HL-60 (cell line): ENCODE measurements at regions not wholly inside any gene's neighbourhood (a gene's known extent, or its start where the extent isn't known, plus 50 kb on each side); places are given as distances from the start of the nearest gene placed in this dataset.

Experiments
- DNase-seq, 2 experiments: peaks; one replicate each; pipeline ENCODE4 v3.0.0-alpha.2; 2010 to 2020; ENCODE audit warnings: low read depth in 1 of 2, low spot score in 1 of 2
- H3K27ac ChIP-seq: fragments of 250-450 bp; sonication (Bioruptor Pico); replicated peaks from 2 replicates; pipeline ENCODE4 v1.5.1; 2020; ENCODE audit warnings: mild to moderate bottlenecking, moderate library complexity
- H3K27me3 ChIP-seq: fragments of 250-450 bp; sonication (Bioruptor Pico); 2 replicates; pipeline ENCODE4 v1.5.1; 2021; ENCODE audit warnings: mild to moderate bottlenecking, moderate library complexity; ENCODE audit not compliant: insufficient read depth, poor library complexity, severe bottlenecking
- H3K4me3 ChIP-seq: replicated peaks from 2 replicates; pipeline ENCODE4 v1.5.1; 2011; ENCODE audit warnings: mild to moderate bottlenecking, control low read depth, low read length; ENCODE audit not compliant: insufficient read depth
- GABPA ChIP-seq: IDR thresholded peaks from 2 replicates; pipeline ENCODE4 v1.6.1; 2012; ENCODE audit warnings: low read depth
- POLR2AphosphoS5 ChIP-seq: IDR thresholded peaks from 2 replicates; pipeline ENCODE4 v1.6.1; 2012; ENCODE audit warnings: low read depth
- SPI1 ChIP-seq: IDR thresholded peaks from 2 replicates; pipeline ENCODE4 v1.6.1; 2012; ENCODE audit warnings: low read depth, mild to moderate bottlenecking, borderline replicate concordance
- TF ChIP-seq, protein P1 (sequence below): IDR thresholded peaks from one replicate; pipeline ENCODE4 v1.5.1; 2011; ENCODE audit warnings: low read length, control low read depth, inconsistent platforms; ENCODE audit not compliant: insufficient read depth
- TF ChIP-seq, protein P2 (sequence below): IDR thresholded peaks from 2 replicates; pipeline ENCODE4 v1.6.1; 2012; ENCODE audit warnings: low read depth; ENCODE audit not compliant: insufficient replicate concordance

DNA sequence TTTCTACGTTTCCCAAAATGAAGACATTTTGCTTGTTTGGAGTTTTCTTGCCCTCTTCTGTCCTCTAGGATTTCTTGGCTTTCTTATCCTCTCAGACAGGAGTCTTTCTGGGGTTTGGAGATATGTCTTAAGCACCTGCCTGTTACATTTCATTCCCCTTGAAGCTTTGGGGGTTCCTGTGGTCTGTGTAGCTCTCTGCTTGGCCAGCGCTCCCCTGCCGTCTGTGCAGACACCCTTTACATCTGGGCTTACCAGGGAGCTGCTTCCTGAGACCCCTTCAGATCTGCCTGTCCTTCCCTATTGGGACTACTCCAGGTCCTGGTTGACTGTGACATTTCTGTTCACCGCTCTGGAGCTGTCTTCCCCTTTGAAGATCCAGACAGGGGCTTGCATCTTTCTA, 171.9 kb upstream of the CSF3R start:
- TF ChIP-seq, protein P1, sequence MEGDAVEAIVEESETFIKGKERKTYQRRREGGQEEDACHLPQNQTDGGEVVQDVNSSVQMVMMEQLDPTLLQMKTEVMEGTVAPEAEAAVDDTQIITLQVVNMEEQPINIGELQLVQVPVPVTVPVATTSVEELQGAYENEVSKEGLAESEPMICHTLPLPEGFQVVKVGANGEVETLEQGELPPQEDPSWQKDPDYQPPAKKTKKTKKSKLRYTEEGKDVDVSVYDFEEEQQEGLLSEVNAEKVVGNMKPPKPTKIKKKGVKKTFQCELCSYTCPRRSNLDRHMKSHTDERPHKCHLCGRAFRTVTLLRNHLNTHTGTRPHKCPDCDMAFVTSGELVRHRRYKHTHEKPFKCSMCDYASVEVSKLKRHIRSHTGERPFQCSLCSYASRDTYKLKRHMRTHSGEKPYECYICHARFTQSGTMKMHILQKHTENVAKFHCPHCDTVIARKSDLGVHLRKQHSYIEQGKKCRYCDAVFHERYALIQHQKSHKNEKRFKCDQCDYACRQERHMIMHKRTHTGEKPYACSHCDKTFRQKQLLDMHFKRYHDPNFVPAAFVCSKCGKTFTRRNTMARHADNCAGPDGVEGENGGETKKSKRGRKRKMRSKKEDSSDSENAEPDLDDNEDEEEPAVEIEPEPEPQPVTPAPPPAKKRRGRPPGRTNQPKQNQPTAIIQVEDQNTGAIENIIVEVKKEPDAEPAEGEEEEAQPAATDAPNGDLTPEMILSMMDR = no peak
- TF ChIP-seq, protein P2, sequence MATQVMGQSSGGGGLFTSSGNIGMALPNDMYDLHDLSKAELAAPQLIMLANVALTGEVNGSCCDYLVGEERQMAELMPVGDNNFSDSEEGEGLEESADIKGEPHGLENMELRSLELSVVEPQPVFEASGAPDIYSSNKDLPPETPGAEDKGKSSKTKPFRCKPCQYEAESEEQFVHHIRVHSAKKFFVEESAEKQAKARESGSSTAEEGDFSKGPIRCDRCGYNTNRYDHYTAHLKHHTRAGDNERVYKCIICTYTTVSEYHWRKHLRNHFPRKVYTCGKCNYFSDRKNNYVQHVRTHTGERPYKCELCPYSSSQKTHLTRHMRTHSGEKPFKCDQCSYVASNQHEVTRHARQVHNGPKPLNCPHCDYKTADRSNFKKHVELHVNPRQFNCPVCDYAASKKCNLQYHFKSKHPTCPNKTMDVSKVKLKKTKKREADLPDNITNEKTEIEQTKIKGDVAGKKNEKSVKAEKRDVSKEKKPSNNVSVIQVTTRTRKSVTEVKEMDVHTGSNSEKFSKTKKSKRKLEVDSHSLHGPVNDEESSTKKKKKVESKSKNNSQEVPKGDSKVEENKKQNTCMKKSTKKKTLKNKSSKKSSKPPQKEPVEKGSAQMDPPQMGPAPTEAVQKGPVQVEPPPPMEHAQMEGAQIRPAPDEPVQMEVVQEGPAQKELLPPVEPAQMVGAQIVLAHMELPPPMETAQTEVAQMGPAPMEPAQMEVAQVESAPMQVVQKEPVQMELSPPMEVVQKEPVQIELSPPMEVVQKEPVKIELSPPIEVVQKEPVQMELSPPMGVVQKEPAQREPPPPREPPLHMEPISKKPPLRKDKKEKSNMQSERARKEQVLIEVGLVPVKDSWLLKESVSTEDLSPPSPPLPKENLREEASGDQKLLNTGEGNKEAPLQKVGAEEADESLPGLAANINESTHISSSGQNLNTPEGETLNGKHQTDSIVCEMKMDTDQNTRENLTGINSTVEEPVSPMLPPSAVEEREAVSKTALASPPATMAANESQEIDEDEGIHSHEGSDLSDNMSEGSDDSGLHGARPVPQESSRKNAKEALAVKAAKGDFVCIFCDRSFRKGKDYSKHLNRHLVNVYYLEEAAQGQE = no peak
- no peak for TF ChIP-seq SPI1
- peaks cover 3% of the 10 kb centered on the region for H3K27me3 ChIP-seq
- DNase-seq = no peak
- H3K4me3 ChIP-seq = no peak overlapping the region
- no peak overlapping the region for H3K27ac ChIP-seq

DNA sequence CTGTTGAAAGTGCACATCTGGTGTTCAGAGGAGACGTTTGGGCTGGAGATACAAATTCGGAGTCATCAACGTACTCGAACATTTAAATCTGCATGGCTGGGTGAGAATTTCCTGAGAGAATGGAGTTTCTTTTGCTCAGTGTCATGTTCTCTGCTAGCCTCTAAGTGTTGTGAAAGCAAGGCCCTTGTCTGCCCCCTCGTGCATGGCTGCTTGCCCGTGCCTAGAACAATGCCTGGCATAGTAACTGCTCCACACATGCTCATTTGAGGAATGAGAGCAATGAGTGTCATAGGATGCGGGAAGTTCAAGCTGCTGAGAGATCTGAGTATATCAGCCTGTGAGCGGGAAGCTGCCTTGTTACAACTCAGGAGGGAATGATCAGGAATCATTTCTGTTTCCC, 171.1 kb upstream of the CSF3R start:
- H3K27ac ChIP-seq = no peak overlapping the region
- DNase-seq = no peak
- peaks cover 3% of the 10 kb centered on the region for H3K27me3 ChIP-seq
- no peak for TF ChIP-seq SPI1
- TF ChIP-seq, protein P1 = no peak
- TF ChIP-seq, protein P2 = no peak
- no peak for TF ChIP-seq GABPA
- TF ChIP-seq POLR2AphosphoS5 = no peak
- H3K4me3 ChIP-seq = no peak overlapping the region

DNA sequence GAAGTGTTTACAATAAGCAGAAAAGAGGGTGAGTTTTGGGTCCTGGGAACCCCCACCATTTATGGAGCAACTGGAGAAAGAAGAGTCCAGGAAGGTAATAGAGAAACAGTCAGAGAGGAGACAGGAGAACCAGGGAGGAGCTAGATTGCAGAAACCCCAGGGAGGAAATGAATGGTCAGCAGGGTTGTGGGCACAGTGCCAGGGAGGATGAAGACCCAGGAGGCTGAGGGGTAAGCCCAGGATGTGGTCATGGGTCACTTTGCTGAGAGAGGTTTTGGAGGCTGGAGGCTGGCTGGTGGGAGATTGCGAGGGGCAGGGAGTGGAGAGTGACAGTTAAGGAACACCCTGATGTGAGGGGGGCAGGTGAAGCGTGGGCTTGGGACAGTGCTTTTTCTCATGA, 169.9 kb upstream of the CSF3R start:
- DNase-seq = no peak
- Histone ChIP-seq H3K4me3 (no peak overlapping the region), H3K27ac (no peak overlapping the region), H3K27me3 (peaks cover 3% of the 10 kb centered on the region)
- TF ChIP-seq, protein P2 = no peak
- no peak for TF ChIP-seq POLR2AphosphoS5

DNA sequence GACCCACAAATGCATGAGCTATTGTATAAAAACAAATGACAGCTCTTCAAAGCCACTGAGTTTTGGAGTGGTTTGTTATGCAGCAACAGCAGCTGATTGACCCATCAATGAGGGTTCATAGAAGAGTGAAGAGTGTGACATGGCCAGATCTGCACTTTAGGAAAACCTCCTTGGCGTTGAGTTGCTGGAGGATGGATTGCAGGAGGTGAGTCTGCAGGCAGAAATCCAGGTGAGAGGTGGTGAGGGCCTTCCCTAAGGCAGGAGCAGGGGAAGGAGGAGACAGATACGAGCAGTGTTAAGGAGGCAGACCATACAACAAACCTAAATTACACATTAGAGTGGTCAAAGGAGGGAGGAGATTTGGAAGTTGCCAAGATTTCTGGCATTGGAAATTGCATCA, 169.3 kb upstream of the CSF3R start:
- TF ChIP-seq GABPA = no peak
- TF ChIP-seq SPI1 = no peak
- TF ChIP-seq POLR2AphosphoS5 = no peak
- TF ChIP-seq, protein P2 = no peak
- TF ChIP-seq, protein P1 = no peak
- Histone ChIP-seq H3K27me3 (peaks cover 3% of the 10 kb centered on the region), H3K27ac (no peak overlapping the region), H3K4me3 (no peak overlapping the region)
- DNase-seq = no peak
